ENCODE measurements at regions not wholly inside any gene's neighbourhood (a gene's known extent, or its start where the extent isn't known, plus 50 kb on each side); places are given as distances from the start of the nearest gene placed in this dataset.
"Not testable (repeated sequence)": the region's sequence is repeated elsewhere in the genome, so short reads cannot be mapped to it uniquely, and the experiment has no call there.

DNA sequence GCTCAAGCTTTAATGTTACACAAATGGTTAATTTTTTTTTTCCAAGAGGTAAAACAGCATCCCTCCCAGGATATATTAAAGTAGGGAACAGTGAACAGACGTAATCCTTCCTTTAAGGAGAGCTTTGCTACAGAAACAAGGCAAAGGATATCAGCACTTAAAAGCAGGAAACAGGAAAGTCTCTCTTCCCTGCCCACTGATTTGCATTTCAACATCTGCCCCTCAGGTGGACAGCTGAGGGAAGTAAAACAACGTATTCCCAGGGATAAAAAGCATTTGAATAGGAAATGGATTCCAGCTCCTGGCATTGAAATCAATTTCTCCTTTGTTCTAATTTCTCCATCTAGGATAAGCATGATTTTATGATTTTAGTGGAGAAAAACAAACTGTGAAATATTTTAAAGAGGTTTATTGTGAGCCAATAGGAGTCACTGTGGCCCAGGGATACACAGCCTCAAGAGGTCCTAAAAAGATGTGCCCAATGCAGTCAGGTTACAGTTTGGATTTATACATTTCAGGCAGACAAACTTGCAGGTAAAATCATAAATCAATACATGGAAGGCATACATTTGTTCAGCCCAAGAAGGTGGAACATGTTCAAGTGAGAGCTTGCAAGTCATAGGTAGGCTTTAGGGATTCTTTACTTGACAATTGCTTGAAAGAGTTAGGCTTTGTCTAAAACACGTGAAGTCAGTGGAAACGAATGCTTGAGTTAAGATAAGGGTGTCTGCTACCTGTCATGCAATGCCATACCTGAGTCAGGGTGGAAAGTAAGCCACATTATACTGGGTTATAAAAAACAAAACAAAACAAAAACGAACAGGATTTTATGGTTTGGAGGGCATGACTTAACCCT is 286.2 kb upstream of the VWC2 start:
- no peak overlapping the region for H3K4me3 ChIP-seq (ENCODE audit: low read depth, low read length)
- no peak for DNase-seq (ENCODE audit: low read depth)
- TF ChIP-seq CTCF (IDR thresholded peaks at IDR 0.05; ENCODE audit: insufficient read depth, low read length, poor library complexity, severe bottlenecking) = peak; percentile 6
- H3K36me3 ChIP-seq (ENCODE audit: control insufficient read depth, insufficient read depth, low read length) = no peaks in the 10 kb centered on the region
- H3K27me3 ChIP-seq (ENCODE audit: control insufficient read depth, insufficient read depth, low read length) = no peaks in the 10 kb centered on the region

DNA sequence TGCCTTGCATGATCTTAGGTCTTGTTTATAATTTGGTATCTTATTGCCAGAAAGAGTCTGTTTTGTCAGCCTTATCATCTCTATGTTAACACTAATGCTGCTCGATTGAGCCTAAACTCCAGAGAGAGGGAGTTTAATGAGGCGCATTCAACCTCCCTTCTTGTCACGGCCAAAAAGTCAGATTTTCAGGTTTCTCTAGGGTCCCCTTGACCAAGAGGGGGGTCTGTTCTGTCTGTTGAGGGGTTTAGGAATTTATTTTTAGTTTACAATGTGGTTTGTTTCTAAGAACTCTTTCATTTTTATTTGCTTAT is 285.7 kb upstream of the VWC2 start:
- Histone ChIP-seq H3K4me3 (ENCODE audit: low read depth, low read length) (no peak overlapping the region), H3K36me3 (ENCODE audit: control insufficient read depth, insufficient read depth, low read length) (no peaks in the 10 kb centered on the region), H3K27me3 (ENCODE audit: control insufficient read depth, insufficient read depth, low read length) (no peaks in the 10 kb centered on the region)
- no peak for DNase-seq (ENCODE audit: low read depth)
- no peak for TF ChIP-seq CTCF (IDR thresholded peaks at IDR 0.05; ENCODE audit: insufficient read depth, low read length, poor library complexity, severe bottlenecking)

GRCh38 chr7:49488573-49488972 is 284.9 kb upstream of the VWC2 start:
- no peaks in the 10 kb centered on the region for H3K27me3 ChIP-seq (ENCODE audit: control insufficient read depth, insufficient read depth, low read length)
- H3K4me3 ChIP-seq (ENCODE audit: low read depth, low read length) = no peak overlapping the region
- TF ChIP-seq CTCF (IDR thresholded peaks at IDR 0.05; ENCODE audit: insufficient read depth, low read length, poor library complexity, severe bottlenecking) = no peak
- no peaks in the 10 kb centered on the region for H3K36me3 ChIP-seq (ENCODE audit: control insufficient read depth, insufficient read depth, low read length)
- no peak for DNase-seq (ENCODE audit: low read depth)

- Histone ChIP-seq H3K4me3 (ENCODE audit: low read depth, low read length) (no peak overlapping the region), H3K27me3 (ENCODE audit: control insufficient read depth, insufficient read depth, low read length) (no peaks in the 10 kb centered on the region), H3K36me3 (ENCODE audit: control insufficient read depth, insufficient read depth, low read length) (no peaks in the 10 kb centered on the region)
- TF ChIP-seq CTCF (IDR thresholded peaks at IDR 0.05; ENCODE audit: insufficient read depth, low read length, poor library complexity, severe bottlenecking) = no peak
- no peak for DNase-seq (ENCODE audit: low read depth)
These were observed 276.0 kb upstream of the VWC2 start for GRCh38 chr7:49497471-49497870.

GRCh38 chr7:49500741-49501140 is 272.7 kb upstream of the VWC2 start:
- TF ChIP-seq CTCF (IDR thresholded peaks at IDR 0.05; ENCODE audit: insufficient read depth, low read length, poor library complexity, severe bottlenecking) = no peak
- no peak for DNase-seq (ENCODE audit: low read depth)
- Histone ChIP-seq H3K36me3 (ENCODE audit: control insufficient read depth, insufficient read depth, low read length) (no peaks in the 10 kb centered on the region), H3K27me3 (ENCODE audit: control insufficient read depth, insufficient read depth, low read length) (no peaks in the 10 kb centered on the region), H3K4me3 (ENCODE audit: low read depth, low read length) (no peak overlapping the region)

- not testable (repeated sequence) for H3K4me3 ChIP-seq (ENCODE audit: low read depth, low read length); H3K36me3 ChIP-seq (ENCODE audit: control insufficient read depth, insufficient read depth, low read length); DNase-seq (ENCODE audit: low read depth); H3K27me3 ChIP-seq (ENCODE audit: control insufficient read depth, insufficient read depth, low read length)
These were observed 266.2 kb upstream of the VWC2 start for GRCh38 chr7:49507206-49507605.

Measured in kidney epithelial cell (primary cell).